ENCODE measurements at regions not wholly inside any gene's neighbourhood (a gene's known extent, or its start where the extent isn't known, plus 50 kb on each side); places are given as distances from the start of the nearest gene placed in this dataset.
"Not testable (repeated sequence)": the region's sequence is repeated elsewhere in the genome, so short reads cannot be mapped to it uniquely, and the experiment has no call there.

GRCh38 chr3:33919312-33920120, 121.1 kb downstream of the PDCD6IP start:
- no peak for FAIRE-seq

- no peak for FAIRE-seq
Measured at GRCh38 chr3:33920511-33920910, 122.1 kb downstream of the PDCD6IP start.

GRCh38 chr3:33921608-33922007, 123.2 kb downstream of the PDCD6IP start:
- FAIRE-seq: no peak

- FAIRE-seq: no peak
Measured at GRCh38 chr3:33926998-33927605, 128.7 kb downstream of the PDCD6IP start.

GRCh38 chr3:33929813-33930212, 131.4 kb downstream of the PDCD6IP start:
- FAIRE-seq: no peak

GRCh38 chr3:33931512-33931911, 133.1 kb downstream of the PDCD6IP start:
- FAIRE-seq: no peak

GRCh38 chr3:33932010-33932764, 133.8 kb downstream of the PDCD6IP start:
- no peak for FAIRE-seq

GRCh38 chr3:33936171-33936920, 137.9 kb downstream of the PDCD6IP start:
- no peak for FAIRE-seq

- no peak for FAIRE-seq
Measured at GRCh38 chr3:33936921-33937525, 138.6 kb downstream of the PDCD6IP start.

GRCh38 chr3:33937628-33938027, 139.2 kb downstream of the PDCD6IP start:
- no peak for FAIRE-seq

GRCh38 chr3:33940149-33940548, 141.7 kb downstream of the PDCD6IP start:
- no peak for FAIRE-seq

GRCh38 chr3:33940736-33941135, 142.3 kb downstream of the PDCD6IP start:
- no peak for FAIRE-seq

- no peak for FAIRE-seq
Measured at GRCh38 chr3:33941804-33942203, 143.4 kb downstream of the PDCD6IP start.

GRCh38 chr3:33942483-33943150, 144.2 kb downstream of the PDCD6IP start:
- no peak for FAIRE-seq

GRCh38 chr3:33943277-33943676, 144.8 kb downstream of the PDCD6IP start:
- FAIRE-seq: no peak

- not testable (repeated sequence) for FAIRE-seq
Measured at GRCh38 chr3:33946612-33947011, 148.2 kb downstream of the PDCD6IP start.

- no peak for FAIRE-seq
Measured at GRCh38 chr3:33947272-33948195, 149.1 kb downstream of the PDCD6IP start.

- FAIRE-seq: no peak
Measured at GRCh38 chr3:33949074-33949473, 150.6 kb downstream of the PDCD6IP start.

- FAIRE-seq: no peak
Measured at GRCh38 chr3:33954956-33955355, 156.5 kb downstream of the PDCD6IP start.

- no peak for FAIRE-seq
Measured at GRCh38 chr3:33956206-33956605, 157.8 kb downstream of the PDCD6IP start.

- FAIRE-seq: no peak
Measured at GRCh38 chr3:33956776-33957175, 158.3 kb downstream of the PDCD6IP start.

All from A204.1 (cell line).